GM23338 (cell line): ENCODE measurements at regions not wholly inside any gene's neighbourhood (a gene's known extent, or its start where the extent isn't known, plus 50 kb on each side); places are given as distances from the start of the nearest gene placed in this dataset.

ENCODE experiments used
- ATAC-seq: fragments of 200-7000 bp; cut with Tn5 transposase; 3 replicates; pipeline ENCODE4 v1.9.1; 2020
- DNase-seq: peaks from one replicate; pipeline ENCODE4 v3.0.0-alpha.2; 2015; ENCODE audit warnings: low spot score
- H2AFZ ChIP-seq: fragments of 200-600 bp; sonication (generic); 2 replicates; pipeline ENCODE4 v1.8.0; 2016; ENCODE audit warnings: antibody characterized with exemption, mild to moderate bottlenecking, moderate library complexity
- H3F3A ChIP-seq: fragments of 200-600 bp; sonication (generic); replicated peaks from 2 replicates; pipeline ENCODE4 v1.8.0; 2017; ENCODE audit warnings: antibody characterized with exemption, mixed run types, low read depth
- H3K27ac ChIP-seq: fragments of 200-600 bp; sonication (generic); 2 replicates; pipeline ENCODE4 v1.6.1; 2016; ENCODE audit warnings: low read depth
- H3K27me3 ChIP-seq: fragments of 200-600 bp; sonication (generic); 2 replicates; pipeline ENCODE4 v1.8.0; 2016; ENCODE audit warnings: mild to moderate bottlenecking, mixed run types, moderate library complexity; ENCODE audit not compliant: insufficient read depth
- H3K36me3 ChIP-seq: fragments of 200-600 bp; sonication (generic); 2 replicates; pipeline ENCODE4 v1.8.0; 2016; ENCODE audit warnings: mild to moderate bottlenecking; ENCODE audit not compliant: insufficient read depth
- H3K4me1 ChIP-seq: fragments of 200-600 bp; sonication (generic); 2 replicates; pipeline ENCODE4 v1.8.0; 2016; ENCODE audit warnings: mild to moderate bottlenecking, moderate library complexity; ENCODE audit not compliant: insufficient read depth
- H3K4me2 ChIP-seq: fragments of 200-600 bp; sonication (generic); 2 replicates; pipeline ENCODE4 v1.7.1; 2017; ENCODE audit warnings: mixed run types
- H3K4me3 ChIP-seq: fragments of 200-600 bp; sonication (generic); 2 replicates; pipeline ENCODE4 v1.6.1; 2016; ENCODE audit warnings: mixed run types
- H3K79me2 ChIP-seq: fragments of 200-600 bp; sonication (generic); replicated peaks from 2 replicates; pipeline ENCODE4 v1.8.0; 2017; ENCODE audit warnings: mild to moderate bottlenecking; ENCODE audit not compliant: insufficient read depth
- H3K9me2 ChIP-seq: fragments of 200-600 bp; sonication (generic); 2 replicates; pipeline ENCODE4 v1.8.0; 2017; ENCODE audit not compliant: insufficient read depth
- H4K20me1 ChIP-seq: fragments of 200-600 bp; sonication (generic); replicated peaks from 2 replicates; pipeline ENCODE4 v1.8.0; 2017; ENCODE audit warnings: mild to moderate bottlenecking; ENCODE audit not compliant: insufficient read depth
- H3K27ac Mint-ChIP-seq: 2 replicates; pipeline ENCODE4 v1.8.0; 2020; ENCODE audit warnings: inconsistent platforms, mild to moderate bottlenecking, moderate library complexity, mixed read lengths
- H3K27me3 Mint-ChIP-seq: 3 replicates; pipeline ENCODE4 v1.8.0; 2022; ENCODE audit warnings: low read depth, mild to moderate bottlenecking, moderate library complexity, mixed read lengths, inconsistent platforms; ENCODE audit not compliant: insufficient read depth, poor library complexity
- H3K36me3 Mint-ChIP-seq: 3 replicates; pipeline ENCODE4 v1.8.0; 2021; ENCODE audit warnings: low read depth, mild to moderate bottlenecking, inconsistent platforms, moderate library complexity, mixed read lengths
- H3K4me1 Mint-ChIP-seq: 3 replicates; pipeline ENCODE4 v1.8.0; 2020; ENCODE audit warnings: mild to moderate bottlenecking, inconsistent platforms, mixed read lengths
- H3K4me3 Mint-ChIP-seq: 3 replicates; pipeline ENCODE4 v1.8.0; 2021; ENCODE audit warnings: moderate library complexity, mild to moderate bottlenecking, inconsistent platforms, mixed read lengths
- H3K9me3 Mint-ChIP-seq: 3 replicates; pipeline ENCODE4 v1.8.0; 2020; ENCODE audit warnings: moderate library complexity, mild to moderate bottlenecking, inconsistent platforms, mixed read lengths
- CREB1 ChIP-seq: fragments of 250-450 bp; sonication (Bioruptor Pico); IDR thresholded peaks from 2 replicates; pipeline ENCODE4 v1.5.0; 2020; ENCODE audit warnings: low read depth, mild to moderate bottlenecking, moderate library complexity
- EZH2 ChIP-seq: fragments of 200-600 bp; sonication (generic); IDR thresholded peaks from one replicate; pipeline ENCODE4 v1.8.0; 2017; ENCODE audit warnings: antibody characterized with exemption, mild to moderate bottlenecking, low read depth; ENCODE audit not compliant: unreplicated experiment
- EZH2phosphoT487 ChIP-seq: fragments of 200-600 bp; sonication (generic); IDR thresholded peaks from one replicate; pipeline ENCODE4 v1.8.1; 2018; ENCODE audit warnings: antibody characterized with exemption; ENCODE audit not compliant: unreplicated experiment
- NANOG ChIP-seq: IDR thresholded peaks from 2 replicates; pipeline ENCODE4 v1.6.1; 2016; ENCODE audit warnings: antibody characterized with exemption, borderline replicate concordance
- POLR2AphosphoS5 ChIP-seq: IDR thresholded peaks from 2 replicates; pipeline ENCODE4 v1.6.1; 2016; ENCODE audit warnings: antibody characterized with exemption, low read depth
- REST ChIP-seq: IDR thresholded peaks from one replicate; pipeline ENCODE4 v1.6.1; 2018; ENCODE audit warnings: antibody characterized with exemption; ENCODE audit not compliant: unreplicated experiment
- STAT1 ChIP-seq: IDR thresholded peaks from one replicate; pipeline ENCODE4 v1.6.1; 2016; ENCODE audit warnings: antibody characterized with exemption; ENCODE audit not compliant: unreplicated experiment
- ZNF114 ChIP-seq: fragments of 250-450 bp; sonication (Bioruptor Pico); IDR thresholded peaks from 2 replicates; pipeline ENCODE4 v1.5.0; 2020; ENCODE audit warnings: mild to moderate bottlenecking, moderate library complexity
- ZNF331 ChIP-seq: fragments of 250-450 bp; sonication (Bioruptor Pico); IDR thresholded peaks from 2 replicates; pipeline ENCODE4 v1.5.0; 2020; ENCODE audit warnings: low read depth, mild to moderate bottlenecking, moderate library complexity
- TF ChIP-seq, protein P1 (sequence below): IDR thresholded peaks from 2 replicates; pipeline ENCODE4 v1.6.1; 2016; ENCODE audit warnings: antibody characterized with exemption

- no peak for TF ChIP-seq REST
- TF ChIP-seq NANOG: no peak
- TF ChIP-seq EZH2: no peak
- TF ChIP-seq STAT1: no peak
- TF ChIP-seq EZH2phosphoT487: no peak
- TF ChIP-seq, protein P1, sequence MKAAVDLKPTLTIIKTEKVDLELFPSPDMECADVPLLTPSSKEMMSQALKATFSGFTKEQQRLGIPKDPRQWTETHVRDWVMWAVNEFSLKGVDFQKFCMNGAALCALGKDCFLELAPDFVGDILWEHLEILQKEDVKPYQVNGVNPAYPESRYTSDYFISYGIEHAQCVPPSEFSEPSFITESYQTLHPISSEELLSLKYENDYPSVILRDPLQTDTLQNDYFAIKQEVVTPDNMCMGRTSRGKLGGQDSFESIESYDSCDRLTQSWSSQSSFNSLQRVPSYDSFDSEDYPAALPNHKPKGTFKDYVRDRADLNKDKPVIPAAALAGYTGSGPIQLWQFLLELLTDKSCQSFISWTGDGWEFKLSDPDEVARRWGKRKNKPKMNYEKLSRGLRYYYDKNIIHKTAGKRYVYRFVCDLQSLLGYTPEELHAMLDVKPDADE: no peak
- no peak for TF ChIP-seq ZNF331
- TF ChIP-seq CREB1 (CRISPR knock-in tag): no peak
- no peak for TF ChIP-seq ZNF114 (CRISPR knock-in tag)
Measured at GRCh38 chr2:173441222-173441621, 86.5 kb downstream of the CDCA7 start (continued).

DNA sequence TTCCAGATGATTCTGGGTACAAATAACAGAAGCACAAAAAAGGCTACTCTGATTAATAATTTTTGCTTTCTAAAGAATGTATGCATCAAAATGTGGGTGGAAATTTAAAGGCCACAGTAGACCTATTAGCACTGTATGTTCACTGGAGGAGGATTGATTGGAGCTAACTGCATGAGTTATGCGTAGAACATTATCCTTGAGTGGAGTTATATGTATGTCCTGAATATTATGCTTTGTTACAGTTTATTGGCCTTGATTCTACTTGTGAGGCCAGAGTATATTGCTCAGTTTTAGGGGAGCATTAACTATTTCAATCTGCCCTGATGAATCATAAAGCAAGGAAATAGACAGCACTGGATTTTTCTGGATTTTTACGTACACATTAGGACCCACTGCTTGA is 87.9 kb downstream of the CDCA7 start:
- Mint-ChIP-seq H3K27me3 (peaks cover 3% of the 10 kb centered on the region), H3K4me1 (no peaks in the 10 kb centered on the region), H3K36me3 (no peaks in the 10 kb centered on the region), H3K27ac (no peak overlapping the region), H3K4me3 (no peak overlapping the region), H3K9me3 (no peaks in the 10 kb centered on the region)
- Histone ChIP-seq H3K9me2 (no peaks in the 10 kb centered on the region), H3K27me3 (no peaks in the 10 kb centered on the region), H2AFZ (no peak overlapping the region), H3K4me2 (no peak overlapping the region), H3K79me2 (no peaks in the 10 kb centered on the region), H3F3A (no peaks in the 10 kb centered on the region), H4K20me1 (no peaks in the 10 kb centered on the region; the same call in 1 of the 2 replicates), H3K27ac (no peak overlapping the region), H3K4me3 (no peak overlapping the region), H3K4me1 (no peaks in the 10 kb centered on the region), H3K36me3 (no peaks in the 10 kb centered on the region)
- ATAC-seq: no peak
- TF ChIP-seq, protein P1: no peak
- no peak for DNase-seq

GRCh38 chr2:173446722-173447121 is 92.0 kb downstream of the CDCA7 start:
- Histone ChIP-seq H4K20me1 (no peaks in the 10 kb centered on the region), H3K27me3 (no peaks in the 10 kb centered on the region), H3K9me2 (no peaks in the 10 kb centered on the region), H3K4me3 (no peak overlapping the region), H3F3A (no peaks in the 10 kb centered on the region), H3K4me1 (no peaks in the 10 kb centered on the region), H2AFZ (no peak overlapping the region), H3K79me2 (no peaks in the 10 kb centered on the region), H3K36me3 (no peaks in the 10 kb centered on the region), H3K4me2 (no peak overlapping the region), H3K27ac (no peak overlapping the region)
- Mint-ChIP-seq H3K4me1 (peaks cover 16% of the 10 kb centered on the region), H3K9me3 (no peaks in the 10 kb centered on the region), H3K36me3 (no peaks in the 10 kb centered on the region), H3K4me3 (no peak overlapping the region), H3K27me3 (peaks cover 1% of the 10 kb centered on the region), H3K27ac (no peak overlapping the region)
- no peak for ATAC-seq
- DNase-seq: no peak
- no peak for TF ChIP-seq CREB1 (CRISPR knock-in tag)
- TF ChIP-seq POLR2AphosphoS5: no peak
- no peak for TF ChIP-seq REST
- TF ChIP-seq NANOG: no peak
- TF ChIP-seq, protein P1: no peak
- TF ChIP-seq ZNF114 (CRISPR knock-in tag): no peak
- no peak for TF ChIP-seq STAT1
